ENCODE measurements at regions not wholly inside any gene's neighbourhood (a gene's known extent, or its start where the extent isn't known, plus 50 kb on each side); places are given as distances from the start of the nearest gene placed in this dataset.

- no peak for TF ChIP-seq SIN3A (IDR thresholded peaks at IDR 0.05; ENCODE audit: borderline replicate concordance, insufficient read depth, low read length)
- TF ChIP-seq POLR2AphosphoS5 (IDR thresholded peaks at IDR 0.05; ENCODE audit: low read depth, low read length), result no peak
- no peak for TF ChIP-seq REST (IDR thresholded peaks at IDR 0.05; ENCODE audit: insufficient read depth in 1 of 2, low read depth in 2 of 2, low read length in 2 of 2)
Observed at GRCh38 chr10:3719024-3719843, 65.8 kb downstream of the KLF6 start.
